SH-SY5Y (cell line): ENCODE measurements at regions not wholly inside any gene's neighbourhood (a gene's known extent, or its start where the extent isn't known, plus 50 kb on each side); places are given as distances from the start of the nearest gene placed in this dataset.

Source experiments
- GATA2 ChIP-seq: IDR thresholded peaks from 2 replicates; pipeline ENCODE4 v1.6.1; 2011; ENCODE audit warnings: mild to moderate bottlenecking, low read depth, low read length
- GATA3 ChIP-seq: IDR thresholded peaks from 2 replicates; pipeline ENCODE4 v1.6.1; 2011; ENCODE audit warnings: low read depth, mild to moderate bottlenecking, low read length, moderate library complexity

- TF ChIP-seq GATA3 (no peak), GATA2 (no peak)
Observed at GRCh38 chr20:51132279-51132678, 109.4 kb upstream of the KCNG1 start.
